ENCODE measurements at regions not wholly inside any gene's neighbourhood (a gene's known extent, or its start where the extent isn't known, plus 50 kb on each side); places are given as distances from the start of the nearest gene placed in this dataset.

DNA sequence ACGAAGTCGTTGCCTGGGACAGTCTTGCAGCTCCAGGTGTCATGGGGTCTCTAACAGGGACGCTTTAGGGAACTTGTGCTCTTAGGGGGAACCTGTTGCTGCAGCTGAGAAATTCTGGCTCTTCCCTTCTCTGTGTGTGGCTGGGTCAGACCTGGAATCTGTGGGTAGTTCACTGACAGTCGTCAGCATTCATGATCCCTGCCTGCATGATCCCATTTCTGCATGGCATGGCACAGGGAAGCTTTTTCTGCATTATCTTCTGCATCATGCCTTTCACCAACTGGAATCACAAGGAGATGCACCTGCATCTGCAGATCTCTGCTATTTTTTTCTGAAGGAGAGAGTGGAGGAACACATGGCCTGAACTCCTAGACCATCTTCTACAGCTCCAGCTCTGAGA is 85.6 kb downstream of the SOX9 start:
- Histone ChIP-seq H3K4me3 (no peak overlapping the region), H3K9me3 (no peaks in the 10 kb centered on the region), H3K4me1 (peaks cover 0 to 6% (median 0%) of the 10 kb centered on the region in 12 donors), H3K36me3 (no peaks in the 10 kb centered on the region), H3K27me3 (peaks cover 0 to 28% (median 7%) of the 10 kb centered on the region in 9 donors), H3K27ac (no peak overlapping the region)
- TF ChIP-seq POLR2A (IDR thresholded peaks at IDR 0.05): no peak
- TF ChIP-seq, protein P1, sequence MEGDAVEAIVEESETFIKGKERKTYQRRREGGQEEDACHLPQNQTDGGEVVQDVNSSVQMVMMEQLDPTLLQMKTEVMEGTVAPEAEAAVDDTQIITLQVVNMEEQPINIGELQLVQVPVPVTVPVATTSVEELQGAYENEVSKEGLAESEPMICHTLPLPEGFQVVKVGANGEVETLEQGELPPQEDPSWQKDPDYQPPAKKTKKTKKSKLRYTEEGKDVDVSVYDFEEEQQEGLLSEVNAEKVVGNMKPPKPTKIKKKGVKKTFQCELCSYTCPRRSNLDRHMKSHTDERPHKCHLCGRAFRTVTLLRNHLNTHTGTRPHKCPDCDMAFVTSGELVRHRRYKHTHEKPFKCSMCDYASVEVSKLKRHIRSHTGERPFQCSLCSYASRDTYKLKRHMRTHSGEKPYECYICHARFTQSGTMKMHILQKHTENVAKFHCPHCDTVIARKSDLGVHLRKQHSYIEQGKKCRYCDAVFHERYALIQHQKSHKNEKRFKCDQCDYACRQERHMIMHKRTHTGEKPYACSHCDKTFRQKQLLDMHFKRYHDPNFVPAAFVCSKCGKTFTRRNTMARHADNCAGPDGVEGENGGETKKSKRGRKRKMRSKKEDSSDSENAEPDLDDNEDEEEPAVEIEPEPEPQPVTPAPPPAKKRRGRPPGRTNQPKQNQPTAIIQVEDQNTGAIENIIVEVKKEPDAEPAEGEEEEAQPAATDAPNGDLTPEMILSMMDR (IDR thresholded peaks at IDR 0.05): no peak
- WGBS, 4 donors: 63 to 72% (median 67%) methylated on average over 4 of the region's 4 CpGs
- no peak for DNase-seq
- no peak for ATAC-seq
- intact Hi-C loops (cut with DNase I): no loop called here

DNA sequence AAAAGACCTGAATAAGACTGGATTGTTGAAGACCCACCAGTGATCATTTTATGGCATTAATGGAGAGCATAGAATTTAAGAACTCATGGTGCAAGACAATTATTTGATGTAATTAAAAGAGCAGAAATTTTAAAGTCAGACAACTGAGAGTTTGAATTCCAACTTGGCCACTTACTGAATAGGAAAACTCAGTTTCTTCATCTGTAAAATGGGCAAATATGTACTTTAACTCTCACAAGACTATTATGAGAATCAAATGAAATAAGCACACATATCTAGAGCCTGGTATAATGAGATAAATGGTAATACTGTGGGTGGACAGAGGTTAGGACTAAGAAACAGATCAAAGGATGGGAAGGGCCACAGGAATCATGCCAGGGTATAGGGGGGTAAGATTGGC is 88.0 kb downstream of the SOX9 start:
- Histone ChIP-seq H3K4me1 (peaks cover 0 to 6% (median 0%) of the 10 kb centered on the region in 12 donors), H3K9me3 (peaks cover 0 to 2% (median 0%) of the 10 kb centered on the region in 12 donors), H3K36me3 (no peaks in the 10 kb centered on the region), H3K4me3 (no peak overlapping the region), H3K27me3 (peaks cover 0 to 21% (median 7%) of the 10 kb centered on the region in 9 donors), H3K27ac (no peak overlapping the region)
- no peak for DNase-seq
- TF ChIP-seq POLR2A (IDR thresholded peaks at IDR 0.05): no peak
- TF ChIP-seq, protein P1 (IDR thresholded peaks at IDR 0.05): no peak
- intact Hi-C loops (cut with DNase I): no loop called here
- no peak for ATAC-seq

DNA sequence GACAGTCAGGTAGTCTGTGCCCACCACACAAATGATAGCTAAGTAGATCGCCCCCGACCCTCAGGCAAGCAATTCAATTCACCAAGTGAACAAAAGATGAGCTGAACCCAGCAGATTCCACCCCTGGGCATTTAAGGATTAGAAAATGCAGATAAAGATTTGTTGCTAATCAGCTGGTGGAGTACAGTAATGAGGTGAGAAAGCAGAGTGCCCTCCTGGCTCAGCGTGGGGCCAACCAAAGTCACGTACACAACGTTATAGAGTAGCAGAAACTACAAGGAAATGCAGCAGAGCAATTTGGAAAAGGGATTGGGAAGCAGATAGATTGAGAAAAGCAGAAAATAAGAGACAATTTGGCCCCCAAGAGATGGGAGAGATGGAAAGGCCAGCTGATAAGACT is 91.2 kb downstream of the SOX9 start:
- H3K27me3 ChIP-seq: peaks cover 0 to 4% (median 0%) of the 10 kb centered on the region in 9 donors
- ATAC-seq (no peak), DNase-seq (no peak)
- intact Hi-C loops (cut with DNase I): no loop called here
- H3K4me1 ChIP-seq: no peaks in the 10 kb centered on the region
- no peak overlapping the region for H3K4me3 ChIP-seq
- no peak for TF ChIP-seq POLR2A (IDR thresholded peaks at IDR 0.05)
- TF ChIP-seq, protein P1 (IDR thresholded peaks at IDR 0.05): no peak
- no peak overlapping the region for H3K27ac ChIP-seq
- 57 to 69% (median 64%) methylated on average over 5 of the region's 5 CpGs for WGBS, 4 donors
- H3K36me3 ChIP-seq: no peaks in the 10 kb centered on the region
- peaks cover 0 to 9% (median 0%) of the 10 kb centered on the region in 12 donors for H3K9me3 ChIP-seq

DNA sequence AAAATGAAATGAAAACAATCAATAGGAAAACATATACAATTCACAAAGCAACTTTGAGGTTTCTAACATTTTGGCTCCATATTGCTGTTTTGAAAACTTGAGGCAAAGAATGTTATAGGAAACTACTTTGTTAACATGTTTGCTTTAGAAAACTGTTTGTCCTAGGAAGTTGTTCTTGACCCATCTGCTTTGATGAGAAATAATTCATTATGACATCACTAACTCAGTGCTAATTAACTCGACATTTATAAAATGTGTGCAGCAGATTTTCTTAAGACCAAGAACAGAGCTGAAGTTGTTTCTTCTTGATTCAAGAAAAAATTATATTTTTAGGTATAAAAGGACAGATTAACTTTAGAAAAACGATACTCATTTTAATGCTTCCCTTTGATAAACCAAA is 94.7 kb downstream of the SOX9 start:
- Histone ChIP-seq H3K4me3 (no peak overlapping the region), H3K36me3 (no peaks in the 10 kb centered on the region), H3K9me3 (peaks cover 0 to 9% (median 0%) of the 10 kb centered on the region in 12 donors), H3K27ac (no peak overlapping the region), H3K27me3 (peaks cover 0 to 29% (median 18%) of the 10 kb centered on the region in 9 donors), H3K4me1 (peaks cover 0 to 12% (median 0%) of the 10 kb centered on the region in 12 donors)
- ATAC-seq: no peak
- WGBS, 4 donors: 59 to 67% (median 64%) methylated on average over 2 of the region's 2 CpGs
- intact Hi-C loops (cut with DNase I): no loop called here
- TF ChIP-seq, protein P1 (IDR thresholded peaks at IDR 0.05): no peak
- TF ChIP-seq POLR2A (IDR thresholded peaks at IDR 0.05): no peak
- DNase-seq: no peak

All from heart left ventricle (tissue), 16 donors.